Skeletal muscle cell (primary cell): ENCODE measurements at regions not wholly inside any gene's neighbourhood (a gene's known extent, or its start where the extent isn't known, plus 50 kb on each side); places are given as distances from the start of the nearest gene placed in this dataset.

ENCODE experiments used
- DNase-seq: peaks from one replicate; pipeline ENCODE4 v3.0.0-alpha.2; 2010; ENCODE audit warnings: low read depth
- H3K4me3 ChIP-seq: 2 replicates; pipeline ENCODE4 v1.5.1; 2011; ENCODE audit warnings: low read depth, mild to moderate bottlenecking, control low read depth, low read length, moderate library complexity

GRCh38 chrX:14476205-14476604, 53.1 kb upstream of the GLRA2 start:
- no peak overlapping the region for H3K4me3 ChIP-seq
- peak; percentile 26 for DNase-seq

GRCh38 chrX:14449773-14450172, 79.6 kb upstream of the GLRA2 start:
- no peak overlapping the region for H3K4me3 ChIP-seq
- DNase-seq = no peak

- H3K4me3 ChIP-seq = no peak overlapping the region
- DNase-seq = no peak
These were observed 80.9 kb upstream of the GLRA2 start for GRCh38 chrX:14448406-14448805.

- DNase-seq = no peak
- H3K4me3 ChIP-seq = no peak overlapping the region
These were observed 89.2 kb upstream of the GLRA2 start for GRCh38 chrX:14440106-14440505.

- H3K4me3 ChIP-seq = no peak overlapping the region
- no peak for DNase-seq
These were observed 101.7 kb upstream of the GLRA2 start for GRCh38 chrX:14427614-14428013.

GRCh38 chrX:14420841-14421240, 108.5 kb upstream of the GLRA2 start:
- DNase-seq = no peak
- H3K4me3 ChIP-seq = no peak overlapping the region

GRCh38 chrX:14412686-14413085, 116.7 kb upstream of the GLRA2 start:
- DNase-seq = no peak

GRCh38 chrX:14411326-14411725, 118.0 kb upstream of the GLRA2 start:
- H3K4me3 ChIP-seq = no peak overlapping the region
- DNase-seq = no peak

More at GRCh38 chrX:14412686-14413085, 116.7 kb upstream of the GLRA2 start:
- H3K4me3 ChIP-seq = no peak overlapping the region

- DNase-seq = peak; percentile 51
- no peak overlapping the region for H3K4me3 ChIP-seq
These were observed 120.0 kb upstream of the GLRA2 start for GRCh38 chrX:14409341-14409740.

- H3K4me3 ChIP-seq = no peak overlapping the region
- no peak for DNase-seq
These were observed 123.1 kb upstream of the GLRA2 start for GRCh38 chrX:14406225-14406624.

- DNase-seq = peak; percentile 64
- no peak overlapping the region for H3K4me3 ChIP-seq
These were observed 130.6 kb upstream of the GLRA2 start for GRCh38 chrX:14398725-14399124.

GRCh38 chrX:14389682-14390081, 139.7 kb upstream of the GLRA2 start:
- no peak for DNase-seq
- H3K4me3 ChIP-seq = no peak overlapping the region

GRCh38 chrX:14386981-14387380, 142.4 kb upstream of the GLRA2 start:
- DNase-seq = no peak
- H3K4me3 ChIP-seq = no peak overlapping the region

GRCh38 chrX:14380044-14380443, 149.3 kb upstream of the GLRA2 start:
- H3K4me3 ChIP-seq = no peak overlapping the region
- no peak for DNase-seq

GRCh38 chrX:14377427-14377826, 151.9 kb upstream of the GLRA2 start:
- H3K4me3 ChIP-seq = no peak overlapping the region
- no peak for DNase-seq

GRCh38 chrX:14363728-14364127, 165.6 kb upstream of the GLRA2 start:
- no peak for DNase-seq
- no peak overlapping the region for H3K4me3 ChIP-seq

GRCh38 chrX:14362721-14363120, 166.6 kb upstream of the GLRA2 start:
- DNase-seq = no peak
- no peak overlapping the region for H3K4me3 ChIP-seq

GRCh38 chrX:14361435-14361834, 167.9 kb upstream of the GLRA2 start:
- no peak for DNase-seq
- H3K4me3 ChIP-seq = no peak overlapping the region

GRCh38 chrX:14359727-14360126, 169.6 kb upstream of the GLRA2 start:
- no peak for DNase-seq
- H3K4me3 ChIP-seq = no peak overlapping the region

GRCh38 chrX:14359316-14359715, 170.0 kb upstream of the GLRA2 start:
- DNase-seq = no peak

GRCh38 chrX:14357314-14357713, 172.0 kb upstream of the GLRA2 start:
- DNase-seq = no peak
- no peak overlapping the region for H3K4me3 ChIP-seq

More at GRCh38 chrX:14359316-14359715, 170.0 kb upstream of the GLRA2 start:
- no peak overlapping the region for H3K4me3 ChIP-seq

GRCh38 chrX:14356401-14356800, 172.9 kb upstream of the GLRA2 start:
- H3K4me3 ChIP-seq = no peak overlapping the region
- DNase-seq = peak; percentile 83
